HG02852 (cell line): ENCODE measurements at regions not wholly inside any gene's neighbourhood (a gene's known extent, or its start where the extent isn't known, plus 50 kb on each side); places are given as distances from the start of the nearest gene placed in this dataset.
"Not testable (repeated sequence)": the region's sequence is repeated elsewhere in the genome, so short reads cannot be mapped to it uniquely, and the experiment has no call there.

Experiments used
- ATAC-seq: cut with Tn5 transposase; IDR thresholded peaks from one replicate; pipeline ENCODE4 v1.9.1; 2021; ENCODE audit warnings: mild to moderate bottlenecking, moderate library complexity; ENCODE audit not compliant: unreplicated experiment

- no peak for ATAC-seq
These were observed 403.2 kb downstream of the DSC3 start for GRCh38 chr18:30639361-30639760.

- ATAC-seq: no peak
These were observed 408.3 kb downstream of the DSC3 start for GRCh38 chr18:30634249-30634648.

DNA sequence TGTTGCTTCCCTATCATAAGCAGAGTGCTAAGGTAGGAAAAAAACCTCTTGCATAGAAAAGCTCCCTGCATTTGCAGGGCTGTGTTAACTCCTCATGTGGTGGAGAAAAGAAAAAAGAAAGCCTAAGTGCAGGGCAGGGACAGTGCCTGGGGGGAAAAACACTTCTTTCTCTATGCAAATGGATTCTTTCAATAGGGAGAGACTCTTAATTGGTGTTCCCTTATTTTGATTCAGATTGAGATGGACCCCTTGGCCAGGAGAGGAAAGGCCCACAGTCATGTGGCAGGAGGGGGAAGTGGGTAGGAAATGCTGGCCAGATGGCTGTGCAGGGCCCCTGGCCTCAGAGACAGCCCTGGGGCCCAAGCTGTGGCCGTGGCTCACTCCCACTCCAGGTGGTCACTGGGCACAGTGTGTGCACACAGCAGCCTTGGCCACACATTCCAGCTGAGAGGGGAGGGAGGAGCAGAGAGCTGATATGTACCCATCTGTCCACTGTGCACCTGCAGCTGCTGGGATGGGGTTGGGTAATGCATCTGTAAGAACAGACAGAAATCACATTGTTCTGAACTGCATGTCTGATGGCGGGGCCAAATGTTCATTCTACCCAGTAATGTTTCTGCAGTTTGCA lies 410.4 kb downstream of the DSC3 start:
- no peak for ATAC-seq

GRCh38 chr18:30625961-30626360 lies 416.6 kb downstream of the DSC3 start:
- ATAC-seq: no peak

DNA sequence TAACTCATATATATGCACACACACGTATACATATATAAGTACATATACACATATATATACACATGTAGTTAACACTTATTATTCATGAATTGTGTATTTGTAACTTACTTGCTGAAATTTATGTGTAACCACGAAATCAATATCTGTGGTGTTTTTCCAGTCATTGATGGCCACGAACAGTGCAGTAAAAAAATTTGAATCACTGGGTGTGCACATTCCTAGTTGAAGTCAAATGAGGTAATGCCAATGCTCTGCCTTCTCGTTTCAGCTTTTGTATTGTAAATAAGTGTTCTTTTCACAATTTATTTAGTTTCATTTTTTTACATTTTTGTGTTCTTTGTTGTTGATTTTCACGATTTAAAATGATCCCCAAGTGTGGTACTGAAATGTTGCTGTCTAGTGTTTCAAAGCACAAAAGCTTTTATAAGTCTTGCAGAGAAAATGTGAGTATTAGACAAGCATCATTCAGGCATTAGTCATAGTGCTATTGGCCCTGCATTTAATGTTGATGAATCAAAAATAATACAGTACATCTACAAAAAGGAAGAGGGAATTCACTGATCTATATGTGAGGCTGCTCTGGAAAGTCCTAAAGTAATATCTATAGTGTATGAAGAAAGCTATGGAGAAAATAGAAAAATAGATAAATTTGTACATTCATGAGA lies 419.0 kb downstream of the DSC3 start:
- no peak for ATAC-seq

GRCh38 chr18:30622635-30623034 lies 419.9 kb downstream of the DSC3 start:
- ATAC-seq: no peak

DNA sequence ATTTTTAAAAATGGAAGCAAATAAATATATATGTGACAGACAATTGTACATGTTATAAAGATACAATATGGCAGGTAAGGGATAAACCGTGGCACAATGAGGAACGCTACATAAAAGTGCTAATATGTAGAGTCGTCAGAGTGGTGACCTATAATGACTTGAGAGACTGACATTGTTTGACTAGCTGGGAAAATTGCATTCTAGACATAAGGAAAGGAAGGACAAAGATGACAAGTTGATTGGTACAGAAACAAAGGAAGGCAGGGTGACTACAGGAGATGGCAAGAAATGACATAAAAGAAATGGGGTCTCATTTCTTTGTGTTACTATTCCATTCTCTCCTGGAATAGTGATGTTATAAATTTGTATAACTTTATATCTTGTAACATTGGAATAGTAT lies 420.4 kb downstream of the DSC3 start:
- ATAC-seq: no peak

- ATAC-seq: no peak
These were observed 424.0 kb downstream of the DSC3 start for GRCh38 chr18:30618567-30618966.

DNA sequence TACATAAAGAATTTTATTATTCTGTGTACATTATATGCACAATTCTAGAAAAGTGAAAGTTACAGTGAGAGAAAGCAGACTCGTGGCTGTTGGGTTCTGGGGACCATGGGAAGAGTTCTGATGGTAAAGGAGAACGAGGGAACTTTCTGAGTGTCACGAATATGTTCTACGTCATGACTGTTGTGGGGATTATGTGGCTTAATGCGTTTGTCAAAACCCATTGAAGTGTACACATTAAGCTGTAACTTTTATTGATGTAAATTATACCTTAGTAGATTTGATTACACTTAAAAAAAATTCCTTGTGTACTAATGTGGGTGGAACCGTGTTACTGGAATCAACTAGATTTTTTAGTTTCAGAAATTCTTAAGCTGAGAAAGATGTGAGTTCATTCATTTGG lies 426.1 kb downstream of the DSC3 start:
- ATAC-seq: no peak

- ATAC-seq: no peak
These were observed 429.1 kb downstream of the DSC3 start for GRCh38 chr18:30613467-30613801.

- no peak for ATAC-seq
These were observed 441.0 kb downstream of the DSC3 start for GRCh38 chr18:30601541-30601940.

DNA sequence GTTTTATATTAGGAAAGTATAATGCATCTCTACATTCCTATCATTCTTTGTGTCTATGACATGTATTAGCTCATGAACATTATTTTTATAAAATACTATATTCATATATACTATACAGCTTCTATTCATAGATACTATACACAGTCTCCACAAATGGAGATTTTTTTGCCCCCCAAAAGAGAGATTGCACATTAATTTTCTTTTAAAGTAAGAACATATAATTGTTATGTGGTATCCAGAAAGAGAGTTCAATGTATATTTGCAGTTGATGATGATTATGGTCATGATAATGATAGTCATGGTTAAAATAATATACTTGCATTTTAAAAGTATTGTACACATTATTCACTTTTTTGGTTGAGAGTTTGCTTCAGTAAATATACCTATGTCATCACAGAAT lies 445.3 kb downstream of the DSC3 start:
- ATAC-seq: no peak

DNA sequence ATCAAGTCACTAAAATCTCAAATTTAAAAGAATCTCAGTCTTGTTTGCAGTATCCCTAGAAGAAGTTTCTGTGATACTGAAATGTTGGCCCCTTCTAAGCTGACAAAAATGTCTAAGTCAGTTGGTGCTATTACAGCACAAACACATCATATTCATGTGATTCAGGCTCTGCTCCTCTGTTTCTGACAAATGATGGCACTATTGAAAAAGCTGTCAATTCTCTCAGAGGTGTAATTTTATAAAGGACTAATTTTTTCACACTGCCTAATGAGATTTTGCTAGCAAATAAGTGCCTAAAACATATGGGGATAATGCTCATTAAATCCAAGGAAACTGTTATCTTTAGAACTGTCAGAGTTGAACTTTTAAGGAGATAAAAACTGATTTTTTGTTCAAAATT lies 445.9 kb downstream of the DSC3 start:
- no peak for ATAC-seq

GRCh38 chr18:30595942-30596341 lies 446.6 kb downstream of the DSC3 start:
- ATAC-seq: no peak

DNA sequence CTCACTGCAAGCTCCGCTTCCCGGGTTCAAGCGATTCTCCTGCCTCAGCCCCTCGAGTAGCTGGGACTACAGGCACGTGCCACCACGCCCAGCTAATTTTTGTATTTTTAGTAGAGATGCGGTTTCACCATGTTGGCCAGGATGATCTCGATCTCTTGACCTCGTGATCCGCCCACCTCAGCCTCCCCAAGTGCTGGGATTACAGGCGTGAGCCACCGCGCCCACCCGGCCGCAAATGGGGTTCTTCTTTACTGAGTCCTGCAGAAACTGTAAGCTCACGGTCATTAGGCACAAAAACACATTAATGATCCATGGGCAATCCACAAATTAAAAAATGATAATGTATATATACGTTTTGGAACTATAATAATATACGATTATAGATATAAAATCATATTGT lies 447.6 kb downstream of the DSC3 start:
- not testable (repeated sequence) for ATAC-seq

GRCh38 chr18:30591462-30591861 lies 451.1 kb downstream of the DSC3 start:
- no peak for ATAC-seq

DNA sequence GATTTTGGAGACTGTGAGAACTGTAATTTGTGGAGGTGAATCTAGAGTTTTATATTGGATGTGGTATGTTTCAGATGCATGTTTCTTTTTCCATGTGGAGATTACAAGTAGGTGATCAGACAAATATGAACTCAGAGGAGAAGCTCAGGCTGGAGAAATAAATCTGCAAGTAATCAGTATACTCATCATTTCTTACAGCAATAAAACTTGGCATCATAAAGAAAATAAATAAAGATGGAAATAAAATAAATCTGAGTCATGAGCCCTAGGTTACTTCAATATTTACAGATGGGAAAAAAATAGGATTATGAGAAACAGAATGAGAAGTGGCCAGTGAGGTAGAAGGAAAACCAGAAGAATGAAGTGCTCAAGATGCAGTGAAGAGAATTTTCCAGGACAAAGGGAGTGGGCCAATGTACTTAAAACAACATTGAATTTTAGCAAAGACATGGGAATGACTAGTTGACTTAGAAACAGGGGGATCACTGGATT lies 453.8 kb downstream of the DSC3 start:
- ATAC-seq: no peak

GRCh38 chr18:30583768-30584167 lies 458.8 kb downstream of the DSC3 start:
- no peak for ATAC-seq

- ATAC-seq: no peak
These were observed 460.5 kb downstream of the DSC3 start for GRCh38 chr18:30582078-30582477.

DNA sequence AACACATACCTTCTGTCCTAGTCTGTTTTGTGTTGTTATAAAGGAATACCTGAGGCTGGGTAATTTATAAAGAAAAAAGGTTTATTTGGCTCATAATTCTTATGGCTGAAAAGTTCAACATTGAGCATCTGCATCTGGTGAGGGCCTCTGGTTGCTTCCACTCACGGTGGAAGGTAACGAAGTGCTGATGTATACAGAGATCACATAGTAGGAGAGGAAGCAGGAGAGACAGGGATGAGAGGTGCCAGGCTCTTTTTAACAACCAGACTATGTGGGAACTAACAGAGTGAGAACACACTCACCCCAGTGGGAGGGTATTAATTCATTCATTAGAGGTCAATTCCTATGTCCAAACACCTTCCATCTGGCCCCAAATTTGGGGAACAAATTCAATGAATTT lies 463.8 kb downstream of the DSC3 start:
- ATAC-seq: no peak

DNA sequence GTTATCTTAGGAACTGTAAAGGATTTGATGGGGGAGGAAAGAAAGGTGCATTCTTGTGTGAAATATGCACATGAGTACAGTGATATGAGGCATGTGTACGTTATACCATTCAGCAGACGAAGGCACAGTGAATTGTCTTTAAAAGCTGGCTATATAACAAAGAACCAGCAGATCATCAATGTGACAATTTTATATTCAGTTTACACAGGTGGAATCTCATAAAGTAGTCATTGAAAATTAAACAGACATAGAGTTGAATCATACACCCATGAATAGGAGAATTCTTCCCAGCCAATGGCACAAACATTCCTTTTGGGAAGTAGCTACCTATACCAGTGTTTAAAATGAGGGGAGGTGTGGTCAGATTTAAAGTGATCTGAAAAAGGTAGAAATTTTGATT lies 470.3 kb downstream of the DSC3 start:
- ATAC-seq: no peak

GRCh38 chr18:30568333-30568732 lies 474.2 kb downstream of the DSC3 start:
- ATAC-seq: no peak

DNA sequence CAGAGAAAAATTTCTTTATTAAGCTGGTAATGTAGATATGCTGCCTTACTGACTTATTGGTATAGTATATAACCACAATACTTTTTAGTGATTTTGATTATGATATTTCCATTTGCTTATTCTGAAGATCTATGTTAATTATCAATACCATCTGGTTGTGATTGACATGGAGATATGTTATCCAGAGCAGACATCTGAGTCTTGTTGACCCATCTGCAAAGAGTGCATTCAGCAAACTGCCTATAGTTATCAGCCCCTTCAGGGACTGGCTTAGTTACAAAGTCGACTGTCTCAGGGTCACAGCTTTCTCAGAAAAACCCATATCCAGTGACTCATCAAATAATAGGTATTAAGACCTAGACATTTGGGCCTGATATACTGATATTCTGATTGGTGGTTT lies 475.7 kb downstream of the DSC3 start:
- no peak for ATAC-seq
